Stimulated activated CD4-positive, alpha-beta T cell treated with anti-CD3 and anti-CD28 coated beads, Interleukin-15, amount 100 ng/mL, for 24 hours (primary cell): ENCODE measurements at regions not wholly inside any gene's neighbourhood (a gene's known extent, or its start where the extent isn't known, plus 50 kb on each side); places are given as distances from the start of the nearest gene placed in this dataset.
"Not testable (repeated sequence)": the region's sequence is repeated elsewhere in the genome, so short reads cannot be mapped to it uniquely, and the experiment has no call there.

Experiments
- DNase-seq: peaks from one replicate; pipeline ENCODE4 v3.0.0-alpha.2; 2020

GRCh38 chr16:29198231-29198630 is 208.3 kb downstream of the NPIPB11 start:
- no peak for DNase-seq

DNA sequence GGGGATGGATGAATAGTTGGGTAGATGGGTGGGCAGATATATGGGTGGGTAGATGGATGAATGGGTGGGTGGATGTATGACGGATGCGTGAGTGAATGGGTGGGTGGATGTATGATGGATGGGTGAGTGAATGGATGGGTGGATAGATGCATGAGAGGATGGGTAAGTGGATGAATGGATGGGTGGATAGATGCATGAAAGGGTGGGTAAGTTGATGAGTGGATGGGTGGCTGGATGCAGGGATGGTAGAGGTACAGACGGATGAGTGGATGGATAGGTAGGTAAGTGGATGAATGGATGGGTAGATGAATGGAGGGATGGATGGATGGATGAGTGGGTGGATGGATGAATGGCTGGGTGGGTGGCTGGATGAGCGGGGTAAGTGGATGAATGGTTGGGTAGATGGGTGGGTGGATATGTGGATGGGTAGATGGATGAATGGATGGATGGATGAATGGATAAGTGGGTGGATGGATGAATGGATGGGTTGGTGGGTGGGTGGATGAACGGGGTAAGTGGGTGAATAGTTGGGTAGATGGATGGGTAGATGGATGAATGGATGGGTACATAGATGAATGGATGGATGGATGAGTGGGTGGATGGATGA is 208.9 kb downstream of the NPIPB11 start:
- not testable (repeated sequence) for DNase-seq

GRCh38 chr16:29196746-29197145 is 209.8 kb downstream of the NPIPB11 start:
- not testable (repeated sequence) for DNase-seq

DNA sequence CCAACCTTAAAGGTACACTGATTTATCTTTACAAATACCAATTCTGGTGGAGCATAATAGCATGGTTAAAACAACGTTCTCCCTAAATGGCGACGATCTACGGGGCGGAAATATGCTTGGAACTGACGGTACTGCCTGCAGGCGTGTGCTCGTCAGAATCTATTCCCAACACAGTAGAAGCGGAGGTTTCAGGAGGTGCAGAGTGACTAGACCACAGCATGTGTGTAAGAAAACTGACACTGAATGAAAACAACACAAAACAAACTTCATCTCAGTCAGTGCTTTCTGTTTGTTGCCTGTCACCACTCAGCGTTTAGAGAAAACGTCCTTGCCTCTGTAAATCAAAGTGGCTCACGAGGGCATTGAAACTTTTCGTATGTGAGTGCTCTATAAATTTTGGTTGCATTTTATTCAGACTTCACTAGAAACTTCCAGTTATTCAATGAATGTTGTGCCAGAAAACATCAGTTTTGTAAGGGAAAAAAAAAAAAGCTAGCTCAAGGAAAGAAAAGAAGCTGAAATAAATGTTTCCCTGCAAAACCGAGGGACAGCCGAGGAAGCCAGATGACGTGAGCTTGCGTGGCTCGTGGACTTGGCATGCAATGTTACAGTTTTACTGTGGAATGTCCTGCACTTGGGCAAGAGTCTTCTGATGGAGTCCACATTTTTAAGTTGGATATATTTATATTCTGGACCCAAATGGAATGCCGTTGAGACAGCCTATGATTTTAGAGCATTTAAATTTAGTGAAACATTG is 210.4 kb downstream of the LAT start:
- DNase-seq, result not testable (repeated sequence)

- not testable (repeated sequence) for DNase-seq
Observed at GRCh38 chr16:29194185-29194844, 209.5 kb downstream of the LAT start.

DNA sequence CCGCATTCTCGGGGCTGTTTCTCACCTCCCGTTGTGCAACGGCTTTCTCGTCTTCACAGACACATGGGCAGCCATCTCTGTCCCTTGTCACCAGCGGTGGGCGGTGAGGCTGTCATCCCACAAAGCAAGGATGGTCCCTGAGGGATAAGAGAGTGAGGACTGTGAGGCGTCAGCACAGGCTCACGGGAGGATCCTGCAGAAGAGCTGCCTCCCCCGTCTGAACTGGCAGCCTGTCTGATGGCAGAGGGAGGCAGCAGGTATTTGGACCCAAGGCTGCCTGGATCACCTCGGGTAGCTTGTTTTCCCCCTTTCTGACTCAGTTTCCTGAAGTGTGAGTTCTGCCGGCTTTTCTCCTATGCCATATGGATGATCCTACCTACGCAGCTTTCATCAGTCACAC is 208.8 kb downstream of the LAT start:
- not testable (repeated sequence) for DNase-seq

DNA sequence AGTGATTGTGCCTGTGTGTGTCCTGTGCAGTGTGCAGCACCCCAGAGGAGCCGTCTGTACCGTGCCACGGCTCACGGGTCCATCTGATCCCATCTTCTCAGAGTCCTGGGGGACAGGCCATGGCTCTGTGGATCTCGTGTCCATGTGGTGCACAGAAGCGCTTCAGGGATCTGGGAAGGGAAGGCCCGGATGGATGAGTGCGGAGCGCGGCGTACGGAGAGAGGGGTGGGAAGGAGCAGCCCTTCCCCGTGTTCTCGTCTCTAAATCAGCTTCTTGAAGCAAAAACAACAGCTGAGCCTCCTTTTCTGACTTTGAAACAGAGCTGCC is 208.4 kb downstream of the LAT start:
- DNase-seq, result not testable (repeated sequence)

GRCh38 chr16:29192329-29193247 is 207.7 kb downstream of the LAT start:
- DNase-seq, result no peak

DNA sequence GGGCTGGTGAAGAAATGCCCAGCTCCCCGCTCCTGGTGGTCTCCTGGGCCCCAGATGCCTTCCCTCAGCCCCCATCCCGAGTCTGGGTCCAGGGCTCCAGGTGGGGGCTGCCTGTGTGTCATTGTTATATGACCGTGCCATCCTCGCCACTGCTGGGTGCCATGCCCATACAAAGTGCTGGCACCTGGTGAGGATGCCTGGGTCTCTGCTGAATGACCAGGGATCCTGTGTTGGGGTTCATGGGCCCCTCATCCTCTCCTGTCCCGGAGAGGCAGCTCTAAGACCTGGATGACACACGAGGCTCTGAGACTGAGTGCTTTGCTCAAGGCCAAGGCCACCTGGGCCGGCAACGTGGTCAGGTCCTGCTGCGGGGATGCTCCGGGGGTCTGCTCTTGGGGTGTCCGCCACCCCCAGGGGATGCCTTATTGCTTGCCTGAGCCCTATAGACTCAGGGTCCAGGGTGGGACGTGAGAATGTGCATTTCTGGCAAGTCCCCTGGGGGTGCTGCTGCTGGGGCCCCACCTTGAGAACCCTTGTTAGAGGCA is 206.9 kb downstream of the LAT start:
- DNase-seq, result not testable (repeated sequence)

GRCh38 chr16:29190553-29191431 is 205.9 kb downstream of the LAT start:
- not testable (repeated sequence) for DNase-seq

DNA sequence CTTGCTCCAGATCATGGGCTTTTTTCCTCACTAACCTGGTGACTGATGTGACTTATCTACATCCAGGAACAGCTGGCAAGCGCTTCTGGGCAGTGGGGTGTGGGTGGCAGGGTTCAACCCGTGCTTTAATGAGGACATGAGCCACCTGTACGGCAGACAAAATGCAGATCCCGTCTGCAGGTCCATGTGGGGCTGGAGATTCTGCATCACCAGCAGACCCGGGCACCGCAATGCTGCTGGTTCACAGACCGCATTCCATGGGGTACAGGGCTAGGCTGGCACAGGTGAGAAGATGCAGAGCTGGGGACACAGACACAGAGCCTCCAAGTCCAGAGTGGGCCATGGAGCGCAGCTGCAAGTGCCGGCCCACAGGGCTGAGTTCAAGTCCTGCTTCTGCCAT is 204.0 kb downstream of the LAT start:
- DNase-seq, result not testable (repeated sequence)

DNA sequence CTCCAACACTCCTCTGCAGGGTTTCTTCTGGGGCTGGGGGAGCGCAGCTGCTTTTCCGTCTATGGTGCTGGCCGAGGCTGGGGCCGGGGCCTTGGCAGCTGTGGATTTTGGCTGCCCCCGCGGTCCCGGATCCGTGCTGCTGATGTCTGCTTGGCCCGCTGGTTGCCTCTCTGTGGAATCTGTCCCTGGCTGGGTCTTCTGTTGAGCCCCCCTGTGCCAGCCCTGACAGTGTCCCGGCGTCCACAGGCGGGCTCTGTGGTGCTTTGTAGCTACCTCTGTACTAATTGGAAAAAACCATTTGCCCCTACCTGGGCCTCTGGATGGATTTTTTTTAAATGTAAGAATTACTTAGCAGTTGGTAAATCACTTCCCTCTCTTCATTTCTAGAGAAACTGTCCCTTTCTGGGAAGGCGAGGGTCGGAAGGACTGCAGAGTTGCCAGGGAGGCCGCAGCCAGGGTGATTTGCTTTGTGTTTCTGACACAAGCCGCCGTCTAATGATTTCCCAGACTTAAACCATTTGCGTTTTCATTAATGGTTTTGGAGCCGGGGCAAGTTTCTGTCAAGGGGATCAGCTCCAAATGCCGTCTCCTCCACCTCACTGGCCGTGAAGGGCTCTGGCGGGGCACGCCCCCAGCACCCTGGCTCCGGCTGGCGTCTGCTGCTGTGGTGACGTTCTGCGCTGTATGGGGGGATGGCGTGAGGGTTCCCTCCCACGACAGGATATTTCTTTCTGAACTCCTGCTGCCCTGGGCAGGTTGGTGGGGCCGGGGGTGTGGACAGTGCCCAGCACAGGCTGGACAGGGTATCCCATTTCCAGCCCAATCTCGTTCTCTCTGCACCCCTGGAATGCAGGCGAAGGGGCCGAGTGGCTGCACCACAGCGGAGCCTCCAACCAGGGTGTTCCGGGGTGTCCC is 201.7 kb downstream of the LAT start:
- DNase-seq, result not testable (repeated sequence)

DNA sequence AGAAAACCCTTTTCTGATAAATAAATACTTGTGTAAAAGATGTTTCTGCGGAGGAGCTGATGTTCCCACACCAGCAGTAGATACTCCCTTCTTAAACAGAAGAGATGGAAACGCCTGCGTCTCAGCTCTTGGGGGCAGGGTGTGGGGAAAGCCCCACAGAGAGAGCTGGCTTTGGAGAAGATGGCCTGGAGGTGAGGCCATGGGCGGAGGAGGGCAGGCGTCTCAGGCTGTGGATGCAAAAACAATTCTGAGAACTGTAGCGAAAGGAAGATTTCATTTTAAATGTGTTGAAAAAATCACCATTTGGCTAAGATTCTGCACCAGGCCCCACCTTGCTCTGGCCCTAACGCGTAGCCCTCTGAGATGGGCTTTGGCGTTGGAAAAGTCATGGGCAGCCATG is 201.0 kb downstream of the LAT start:
- DNase-seq, result not testable (repeated sequence)

DNA sequence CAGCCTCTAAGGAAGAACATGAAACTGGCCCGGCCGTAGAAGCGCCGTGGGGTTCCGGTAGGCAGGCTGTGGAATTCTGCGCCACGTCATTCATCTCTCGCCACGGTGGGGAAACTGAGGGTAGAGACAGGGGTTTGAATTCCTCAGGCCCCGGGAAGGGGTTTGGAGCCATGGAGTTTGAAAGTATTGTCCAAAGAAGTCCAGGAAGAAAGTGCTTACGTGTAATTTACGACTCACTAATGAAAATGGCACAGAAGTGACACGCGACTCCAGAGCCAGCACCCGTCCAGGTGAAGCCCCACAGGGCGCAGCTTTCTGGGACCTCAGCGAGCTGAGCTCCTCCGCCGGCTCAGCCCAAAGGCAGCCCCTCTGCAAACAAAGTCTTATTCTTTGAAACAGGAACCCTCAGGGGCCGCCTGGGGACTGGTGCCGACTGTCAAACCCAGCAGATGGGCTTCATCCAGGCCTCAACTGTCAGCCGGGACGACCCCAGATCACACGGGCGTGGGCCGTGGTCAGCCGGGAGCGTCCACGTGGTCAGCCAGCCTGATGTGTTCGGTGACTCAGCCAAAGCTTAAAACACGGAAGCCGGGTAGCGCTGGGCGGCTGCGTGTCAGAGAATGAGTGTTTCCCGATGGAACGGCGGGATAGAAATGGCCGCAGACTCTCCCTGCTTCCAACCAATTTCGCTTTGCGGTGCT is 200.0 kb downstream of the LAT start:
- not testable (repeated sequence) for DNase-seq

- DNase-seq, result not testable (repeated sequence)
Observed at GRCh38 chr16:29182940-29183868, 198.4 kb downstream of the LAT start.

DNA sequence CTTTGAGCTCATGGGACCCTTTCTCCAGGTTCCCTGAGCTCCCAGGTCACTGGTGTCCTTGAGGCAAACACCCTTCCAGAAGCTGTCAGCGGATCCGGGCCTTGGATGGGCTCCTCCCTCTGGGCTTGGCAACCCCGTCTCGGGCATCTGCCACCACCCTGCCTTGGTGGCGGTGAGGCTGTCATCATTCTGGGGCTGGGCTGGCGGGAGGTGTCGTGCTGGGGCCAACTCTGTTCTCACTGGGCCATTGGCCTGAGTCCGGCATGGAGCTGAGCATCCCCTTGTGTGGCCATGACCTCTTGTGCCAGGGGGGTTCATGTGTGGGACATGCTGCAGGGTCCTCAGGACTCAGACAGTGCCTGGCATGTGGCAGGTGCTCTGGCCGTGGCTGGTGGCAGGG is 197.6 kb downstream of the LAT start:
- DNase-seq, result no peak

DNA sequence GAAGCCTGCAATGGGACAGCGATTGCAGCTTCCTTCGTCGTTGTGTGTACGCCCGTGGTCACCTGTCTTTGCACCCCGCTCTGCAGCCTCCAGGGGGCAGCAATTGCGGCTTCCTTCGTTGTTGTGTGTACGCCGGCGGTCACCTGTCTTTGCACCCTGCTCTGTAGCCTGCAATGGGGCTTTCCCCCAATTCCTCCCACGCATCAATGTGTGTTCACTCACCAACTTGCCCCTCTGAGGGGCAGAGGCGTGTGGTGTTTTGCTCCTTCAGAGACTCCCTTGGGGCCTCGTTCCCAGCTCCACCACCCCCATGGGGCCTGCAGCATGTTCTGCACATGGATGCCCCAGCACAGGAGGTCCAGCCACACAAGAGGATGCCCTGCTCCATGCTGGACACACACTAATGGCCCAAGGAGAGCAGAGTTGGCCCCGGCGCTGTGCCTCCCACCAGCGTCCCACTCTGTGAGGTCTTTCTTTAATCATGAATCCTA is 197.1 kb downstream of the LAT start:
- not testable (repeated sequence) for DNase-seq

GRCh38 chr16:29181254-29181780 is 196.5 kb downstream of the LAT start:
- DNase-seq, result not testable (repeated sequence)
